Activated CD4-positive, alpha-beta T cell treated with anti-CD3 and anti-CD28 coated beads for 24 hours (primary cell): ENCODE measurements at regions not wholly inside any gene's neighbourhood (a gene's known extent, or its start where the extent isn't known, plus 50 kb on each side); places are given as distances from the start of the nearest gene placed in this dataset.
"Not testable (repeated sequence)": the region's sequence is repeated elsewhere in the genome, so short reads cannot be mapped to it uniquely, and the experiment has no call there.

ENCODE experiments used
- DNase-seq, 2 donors: peaks; one replicate each; pipeline ENCODE4 v3.0.0-alpha.2; 2020; ENCODE audit warnings: low read depth in 2 of 2

GRCh38 chr6:115631028-115631427 is 429.7 kb downstream of the FRK start:
- no peak for DNase-seq

GRCh38 chr6:115630424-115631024 is 430.2 kb downstream of the FRK start:
- no peak for DNase-seq

GRCh38 chr6:115629415-115629814 is 431.3 kb downstream of the FRK start:
- DNase-seq: no peak

GRCh38 chr6:115618256-115618655 is 442.4 kb downstream of the FRK start:
- no peak for DNase-seq

GRCh38 chr6:115617031-115617430 is 443.7 kb downstream of the FRK start:
- DNase-seq: no peak

- DNase-seq: no peak
Observed at GRCh38 chr6:115613488-115613887, 447.2 kb downstream of the FRK start.

GRCh38 chr6:115612796-115613479 is 447.8 kb downstream of the FRK start:
- no peak for DNase-seq

- no peak for DNase-seq
Observed at GRCh38 chr6:115612216-115612615, 448.5 kb downstream of the FRK start.

GRCh38 chr6:115610696-115611095 is 450.0 kb downstream of the FRK start:
- DNase-seq: no peak

- no peak for DNase-seq
Observed at GRCh38 chr6:115609111-115609510, 451.6 kb downstream of the FRK start.

GRCh38 chr6:115602466-115602865 is 458.2 kb downstream of the FRK start:
- no peak for DNase-seq

- no peak for DNase-seq
Observed at GRCh38 chr6:115601509-115601908, 459.2 kb downstream of the FRK start.

GRCh38 chr6:115601064-115601463 is 459.6 kb downstream of the FRK start:
- no peak for DNase-seq

- DNase-seq: no peak
Observed at GRCh38 chr6:115594891-115595290, 465.8 kb downstream of the FRK start.

GRCh38 chr6:115592025-115592424 is 468.7 kb downstream of the FRK start:
- DNase-seq: no peak

- DNase-seq: not testable (repeated sequence)
Observed at GRCh38 chr6:115589072-115589471, 471.6 kb downstream of the FRK start.

- no peak for DNase-seq
Observed at GRCh38 chr6:115583290-115583689, 477.4 kb downstream of the FRK start.

GRCh38 chr6:115582386-115582785 is 478.3 kb downstream of the FRK start:
- DNase-seq: no peak

GRCh38 chr6:115579565-115579964 is 481.1 kb downstream of the FRK start:
- DNase-seq: not testable (repeated sequence)

GRCh38 chr6:115577270-115577669 is 483.4 kb downstream of the FRK start:
- no peak for DNase-seq

- no peak for DNase-seq
Observed at GRCh38 chr6:115575285-115575684, 485.4 kb downstream of the FRK start.

GRCh38 chr6:115573861-115574260 is 486.8 kb downstream of the FRK start:
- DNase-seq: no peak

GRCh38 chr6:115570331-115570730 is 490.4 kb downstream of the FRK start:
- no peak for DNase-seq

GRCh38 chr6:115554060-115554459 is 506.6 kb downstream of the FRK start:
- no peak for DNase-seq
